HG03575 (cell line): ENCODE measurements at regions not wholly inside any gene's neighbourhood (a gene's known extent, or its start where the extent isn't known, plus 50 kb on each side); places are given as distances from the start of the nearest gene placed in this dataset.
"Not testable (repeated sequence)": the region's sequence is repeated elsewhere in the genome, so short reads cannot be mapped to it uniquely, and the experiment has no call there.

Source experiments
- ATAC-seq: cut with Tn5 transposase; IDR thresholded peaks from one replicate; pipeline ENCODE4 v1.9.1; 2021; ENCODE audit not compliant: unreplicated experiment, insufficient number of reproducible peaks, low FRiP score; ENCODE audit errors: extremely low read depth

DNA sequence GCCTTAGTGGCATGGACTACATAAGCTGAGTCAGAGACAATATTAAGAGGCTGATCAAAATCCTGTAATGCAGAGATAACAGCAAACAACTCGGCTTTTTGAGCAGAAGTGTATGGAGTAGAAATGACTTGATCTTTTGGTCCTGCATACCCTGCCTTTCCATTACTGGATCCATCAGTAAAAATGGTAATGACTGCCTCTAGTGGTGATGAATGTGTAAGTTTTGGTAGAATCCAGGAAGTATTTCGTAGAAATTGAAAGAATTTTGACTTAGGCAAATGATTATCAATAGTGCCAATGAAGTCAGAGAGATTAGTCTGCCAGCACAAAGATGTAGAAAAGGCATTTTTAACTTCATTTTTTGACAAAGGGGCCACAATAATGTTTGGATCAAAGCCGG lies 146.4 kb upstream of the API5 start:
- ATAC-seq, result not testable (repeated sequence)

DNA sequence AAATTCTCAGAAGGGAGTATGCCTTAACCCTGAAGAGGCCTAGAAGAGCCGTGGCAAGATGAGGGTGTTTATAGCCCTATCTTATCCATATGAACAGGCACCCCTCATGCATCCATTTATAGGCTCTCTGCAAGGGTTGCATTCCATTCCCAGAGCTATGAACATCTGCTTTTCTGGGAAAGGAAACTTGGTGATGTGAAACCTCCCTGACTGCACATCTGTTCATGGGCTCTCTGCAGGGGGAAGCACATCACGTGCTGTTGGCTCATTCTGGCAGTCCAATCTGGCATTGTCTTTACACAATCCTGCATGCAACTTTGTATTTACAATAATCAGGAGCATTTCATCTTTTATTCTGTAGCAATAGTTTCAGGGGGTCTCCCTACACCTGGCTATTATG lies 143.6 kb upstream of the API5 start:
- ATAC-seq, result not testable (repeated sequence)

DNA sequence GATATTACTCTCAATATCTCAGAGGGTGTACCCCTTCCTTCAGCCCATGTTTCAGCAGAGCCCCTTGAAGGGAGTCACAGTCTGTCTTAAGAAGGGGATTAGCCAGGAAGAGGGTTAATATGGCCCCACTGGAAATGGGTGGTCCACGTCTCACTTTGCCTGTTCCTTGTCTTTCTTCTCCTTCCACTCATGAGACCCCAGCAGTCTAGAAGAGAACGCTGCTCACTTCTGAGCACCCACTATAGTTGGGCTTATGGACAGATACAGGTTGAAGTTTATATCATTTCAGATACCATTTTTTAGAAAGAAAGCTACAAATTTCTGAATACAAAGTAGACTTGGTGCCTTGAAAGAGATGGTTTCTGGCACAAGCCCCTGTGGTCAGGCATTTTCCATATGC lies 139.3 kb upstream of the API5 start:
- ATAC-seq, result no peak

DNA sequence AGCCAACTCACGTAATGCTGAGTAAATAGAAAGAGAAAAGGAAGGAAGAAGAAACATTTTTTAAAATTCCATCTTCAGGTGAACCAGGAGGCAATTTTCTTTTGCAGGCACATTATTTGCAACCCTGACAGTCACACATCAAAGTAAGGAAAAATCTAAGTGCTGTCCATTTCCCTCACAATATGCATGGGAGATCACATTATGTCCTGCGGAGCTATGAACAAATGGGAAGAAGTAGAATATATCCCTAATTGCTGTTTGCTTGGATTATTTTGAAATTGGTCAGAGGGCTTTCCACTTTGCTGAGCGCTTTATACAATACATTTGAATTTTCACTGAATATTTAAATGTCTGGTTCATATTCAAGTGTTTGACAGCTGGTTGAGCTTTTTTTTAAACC lies 133.8 kb upstream of the API5 start:
- ATAC-seq, result no peak

DNA sequence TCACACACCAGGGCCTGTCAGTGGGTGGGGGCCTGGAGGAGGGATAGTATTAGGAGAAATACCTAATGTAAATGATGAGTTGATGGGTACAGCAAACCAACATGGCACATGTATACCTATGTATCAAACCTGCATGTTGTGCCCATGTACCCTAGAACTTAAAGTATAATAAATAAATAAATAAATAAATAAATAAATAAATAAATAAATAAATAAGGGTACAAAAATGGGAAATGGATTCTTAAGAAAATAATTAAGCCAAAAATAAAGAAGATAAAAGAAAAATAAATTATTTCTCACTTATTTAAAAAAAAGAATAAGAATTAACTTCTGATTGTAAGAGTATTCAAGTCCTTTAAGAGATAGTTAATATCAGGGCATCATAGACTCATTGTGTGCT lies 117.3 kb upstream of the API5 start:
- ATAC-seq, result not testable (repeated sequence)

DNA sequence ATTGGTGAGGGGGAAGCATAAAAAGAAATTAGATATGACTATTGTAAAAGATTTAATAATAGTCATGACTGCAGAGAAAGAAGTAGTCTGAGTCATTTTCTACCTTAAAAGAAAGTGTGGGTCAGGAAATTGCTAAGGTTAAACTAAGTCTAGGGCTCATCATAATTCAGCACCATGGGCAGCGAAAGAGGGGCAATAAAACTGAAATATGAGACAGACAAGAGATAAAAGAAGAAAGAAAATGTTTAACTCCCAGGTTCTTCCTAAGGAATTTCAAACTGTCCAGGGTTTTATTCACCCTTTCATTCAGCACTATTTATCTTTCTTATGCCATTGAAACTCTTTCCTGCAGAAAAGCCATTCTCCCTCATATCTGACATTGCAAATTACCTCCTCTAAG lies 114.4 kb upstream of the API5 start:
- ATAC-seq, result no peak

DNA sequence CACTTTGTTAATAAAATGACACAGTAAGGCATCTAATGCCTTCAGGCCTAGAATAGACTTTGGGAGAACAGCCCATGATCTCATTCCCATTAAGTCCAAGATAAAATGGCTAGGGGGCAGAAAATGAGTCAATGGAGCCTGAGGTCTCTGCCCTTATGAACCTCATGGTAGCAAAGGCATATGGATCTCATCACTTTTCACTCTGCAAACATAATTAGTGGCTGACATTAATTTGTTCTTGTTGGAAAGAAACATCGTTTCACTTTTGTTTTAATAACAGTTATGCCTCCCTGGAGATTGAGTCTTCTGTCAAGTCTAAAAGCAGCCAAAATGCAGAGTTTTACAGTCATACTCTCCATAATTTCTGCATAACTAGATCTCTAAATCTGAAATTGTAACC lies 111.8 kb upstream of the API5 start:
- ATAC-seq, result no peak

DNA sequence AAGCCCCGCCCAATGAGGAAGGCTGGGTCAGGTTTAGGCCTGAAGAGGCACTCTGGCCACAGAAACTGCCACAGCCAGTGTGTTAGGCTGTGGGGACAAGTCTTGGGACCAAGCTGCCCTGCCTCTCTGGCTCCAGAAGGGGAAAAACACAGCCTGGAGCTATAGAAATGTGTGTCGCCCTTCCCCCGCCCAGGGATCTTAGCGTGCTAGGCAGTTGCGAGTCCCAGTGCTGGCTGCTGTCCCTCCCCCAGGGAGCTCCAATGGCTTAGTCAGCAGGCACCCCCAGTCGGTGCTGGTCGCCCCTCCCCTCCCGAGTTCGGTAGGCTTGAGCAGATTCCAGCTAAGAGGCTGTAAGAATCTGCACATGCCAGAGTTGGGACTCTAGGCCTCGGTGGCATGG lies 99.5 kb upstream of the API5 start:
- ATAC-seq, result no peak

DNA sequence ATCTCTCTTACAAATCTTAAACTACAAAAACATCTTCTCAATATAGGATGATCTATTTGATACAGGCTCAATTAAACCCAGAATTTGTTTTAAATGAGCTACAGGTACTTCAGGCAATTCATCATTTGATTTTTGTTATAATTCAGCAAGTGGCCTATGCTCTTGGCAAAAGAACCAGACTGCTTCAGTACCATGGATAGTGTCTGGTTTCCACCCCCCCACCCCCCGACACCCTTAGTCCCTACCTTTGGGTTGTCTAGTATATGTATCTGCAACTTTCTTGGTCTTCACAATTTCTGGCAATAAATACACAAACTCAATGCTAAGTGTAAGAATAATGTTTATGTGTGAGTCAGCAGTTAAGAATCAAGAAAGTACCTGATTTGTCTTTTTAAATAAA lies 97.3 kb upstream of the API5 start:
- ATAC-seq, result no peak

DNA sequence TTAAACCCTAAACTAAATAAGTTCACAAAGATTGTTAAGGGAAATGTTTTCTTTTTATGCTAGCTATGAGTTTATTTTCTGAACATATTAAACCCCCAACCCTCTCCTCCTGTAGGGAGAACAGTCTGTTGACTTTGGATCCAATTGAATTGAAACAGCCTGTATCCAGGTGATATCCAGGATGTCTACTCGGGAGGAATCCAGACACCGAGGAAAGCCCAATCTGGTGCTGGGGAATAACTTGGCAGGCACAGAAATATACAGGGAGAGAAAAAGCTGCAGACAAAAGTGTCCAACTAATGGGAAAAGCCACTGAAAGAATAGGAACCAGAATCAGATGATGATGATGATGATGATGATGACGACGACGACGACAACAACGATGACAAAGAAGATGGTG lies 93.9 kb upstream of the API5 start:
- ATAC-seq, result no peak

DNA sequence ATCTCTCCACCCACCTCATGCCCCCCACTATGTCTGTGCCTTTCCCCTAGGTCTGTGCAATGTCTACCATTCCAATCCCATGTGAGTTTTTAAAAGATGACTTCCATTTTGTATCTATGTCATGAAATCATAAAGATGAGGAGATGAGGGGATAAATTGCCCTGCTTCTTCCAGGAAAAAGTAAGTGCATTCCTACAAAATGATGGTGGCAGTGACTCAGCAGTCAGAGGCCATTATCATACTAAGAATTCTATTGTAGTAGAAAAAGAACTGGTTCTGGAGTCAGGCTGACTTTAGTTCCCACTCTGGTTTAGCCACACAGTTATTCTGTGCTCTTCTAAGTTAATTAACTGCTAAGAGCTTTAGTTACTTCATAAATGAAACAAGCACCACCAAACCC lies 89.6 kb upstream of the API5 start:
- ATAC-seq, result no peak

DNA sequence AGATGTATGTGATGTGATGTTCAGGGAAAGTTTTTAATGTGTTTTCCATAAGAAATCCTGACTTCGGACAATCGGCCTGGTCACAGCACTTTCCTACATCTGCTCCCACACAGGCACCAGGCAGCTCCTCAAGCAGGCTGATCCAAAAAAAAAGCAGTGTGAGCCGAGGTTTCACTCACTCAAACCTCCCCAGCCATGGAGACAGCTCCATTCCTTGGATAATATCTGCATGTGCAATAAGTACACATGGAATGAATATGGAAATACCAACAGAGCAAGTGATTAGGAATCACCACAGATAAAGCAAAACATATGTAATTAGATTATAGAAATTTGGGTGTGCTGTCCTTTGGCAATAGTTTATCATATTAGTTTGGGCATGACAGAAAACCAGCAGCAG lies 88.8 kb upstream of the API5 start:
- ATAC-seq, result no peak

DNA sequence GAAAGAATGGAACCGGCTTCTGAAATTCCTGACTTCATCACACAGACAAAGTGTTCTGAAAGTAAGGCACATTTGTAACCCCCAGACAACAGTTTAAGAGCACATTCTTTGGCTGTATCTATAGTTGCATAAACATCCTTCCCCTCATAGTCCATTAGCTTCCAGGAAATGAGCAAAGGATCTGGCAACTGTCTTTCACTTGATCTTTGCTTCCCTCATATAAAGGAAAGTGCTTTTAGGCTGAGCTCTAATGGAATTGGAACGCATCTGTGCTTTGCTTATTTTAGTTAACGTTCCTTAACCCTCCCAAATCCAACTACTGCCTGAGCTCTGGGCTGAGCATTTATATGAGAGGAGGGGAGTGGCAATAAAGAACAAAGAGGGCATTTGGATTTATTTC lies 76.9 kb upstream of the API5 start:
- ATAC-seq, result no peak

DNA sequence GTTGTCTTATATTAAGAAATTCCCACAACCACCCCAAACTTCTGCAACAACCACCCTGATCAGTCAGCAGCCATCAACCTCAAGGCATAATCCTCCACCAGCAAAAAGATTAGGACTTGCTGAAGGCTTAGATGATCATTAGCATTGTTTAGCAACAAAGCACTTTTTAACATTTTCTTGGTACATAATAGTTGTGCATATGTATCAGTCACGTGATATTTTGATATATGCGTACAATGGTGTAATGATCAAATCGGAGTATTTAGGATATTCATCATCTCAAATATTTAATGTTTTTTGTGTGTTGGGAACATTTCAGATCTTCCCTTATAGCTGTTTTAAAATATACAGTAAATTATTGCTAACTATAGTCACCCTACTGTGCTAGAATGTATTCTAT lies 73.5 kb upstream of the API5 start:
- no peak for ATAC-seq

DNA sequence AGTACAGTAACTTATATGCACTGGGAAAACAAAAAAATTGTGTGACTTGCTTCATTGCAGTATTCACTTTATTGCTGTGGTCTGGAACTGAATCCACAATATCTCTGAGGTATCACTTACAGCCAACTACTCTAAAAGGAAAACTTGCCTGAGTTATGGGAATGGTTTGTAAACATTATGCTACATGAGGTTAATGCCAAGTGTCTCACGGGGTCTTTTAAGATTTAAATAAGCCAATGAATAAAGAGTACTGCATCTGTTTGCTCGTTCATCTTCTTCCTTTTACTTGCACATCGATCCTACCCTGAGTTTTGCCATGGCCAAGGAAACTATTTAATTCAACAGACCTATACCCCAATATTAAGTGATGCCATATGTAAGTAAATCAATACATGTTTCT lies 72.0 kb upstream of the API5 start:
- no peak for ATAC-seq

DNA sequence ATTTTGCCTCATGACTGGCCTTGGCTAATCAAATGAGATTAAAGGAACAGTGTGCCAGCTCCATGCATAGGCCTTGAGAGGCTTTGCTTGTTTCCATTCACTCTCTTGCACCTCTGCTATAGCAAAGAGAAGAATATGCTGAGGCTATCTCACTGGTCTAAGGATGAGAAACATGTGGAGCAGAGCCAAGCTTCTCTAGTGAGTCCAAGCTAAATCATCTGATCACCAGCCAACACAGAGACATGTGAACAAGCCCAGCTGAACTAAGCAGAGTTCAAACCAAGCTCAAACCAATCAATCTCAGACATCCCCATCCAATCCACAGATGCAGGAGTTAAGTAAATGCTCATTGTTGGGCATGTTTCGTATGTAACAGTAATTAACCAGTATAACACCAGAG lies 69.4 kb upstream of the API5 start:
- no peak for ATAC-seq

DNA sequence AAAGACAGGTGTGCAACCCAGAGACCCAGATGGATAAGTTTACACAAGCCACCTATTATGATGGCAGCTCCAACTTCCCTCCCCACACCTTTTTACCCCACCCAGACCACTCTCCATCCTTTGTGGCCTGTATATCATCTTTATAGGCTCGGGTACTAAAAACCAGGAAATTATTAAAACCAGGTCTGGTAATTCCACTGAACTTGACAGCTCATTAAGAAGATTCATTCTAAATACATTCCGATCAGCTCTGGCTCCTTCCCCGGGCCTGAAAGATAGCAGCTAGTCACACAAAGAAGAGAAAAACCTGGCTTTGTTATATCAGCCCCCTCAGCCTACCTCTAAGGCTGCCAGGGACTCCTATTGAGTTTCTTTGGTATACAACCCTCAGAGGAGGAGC lies 67.9 kb upstream of the API5 start:
- no peak for ATAC-seq

DNA sequence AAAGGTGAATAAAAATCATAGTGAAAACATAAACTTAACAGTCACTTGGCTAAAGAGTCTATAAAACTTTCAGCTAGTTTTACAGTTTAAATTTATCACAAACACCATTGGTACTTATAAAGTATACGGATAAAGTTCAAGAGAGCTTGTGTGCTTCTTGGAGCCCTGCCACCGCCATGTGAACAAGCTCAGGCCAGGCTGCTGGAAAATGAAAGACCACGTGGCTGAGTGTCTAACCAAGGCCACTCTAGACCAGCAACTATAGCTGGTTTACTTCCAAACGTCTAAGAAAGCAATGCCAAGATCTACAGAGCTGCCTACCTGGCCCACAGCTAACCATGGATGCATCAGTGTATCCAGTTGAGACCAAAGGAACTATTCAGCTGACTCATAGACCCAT lies 66.3 kb upstream of the API5 start:
- no peak for ATAC-seq

DNA sequence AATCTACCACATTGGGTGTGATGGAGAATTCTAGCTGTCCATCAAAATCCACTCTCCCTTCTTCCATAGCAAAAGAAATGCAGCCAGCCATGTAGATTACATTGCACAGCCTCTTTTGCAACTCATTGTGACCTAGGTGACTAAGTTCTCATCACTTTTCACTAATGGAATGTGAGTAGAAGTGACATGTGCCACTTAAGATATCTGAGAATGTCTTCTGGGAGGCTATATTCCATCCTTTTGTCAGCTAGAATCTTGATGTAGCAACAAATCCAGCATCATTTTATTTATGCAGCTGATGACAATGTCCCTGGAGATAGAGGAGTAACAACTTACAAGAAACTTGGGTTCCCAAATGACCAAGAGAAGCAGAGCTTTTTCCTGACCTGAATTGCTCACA lies 61.5 kb upstream of the API5 start:
- no peak for ATAC-seq

DNA sequence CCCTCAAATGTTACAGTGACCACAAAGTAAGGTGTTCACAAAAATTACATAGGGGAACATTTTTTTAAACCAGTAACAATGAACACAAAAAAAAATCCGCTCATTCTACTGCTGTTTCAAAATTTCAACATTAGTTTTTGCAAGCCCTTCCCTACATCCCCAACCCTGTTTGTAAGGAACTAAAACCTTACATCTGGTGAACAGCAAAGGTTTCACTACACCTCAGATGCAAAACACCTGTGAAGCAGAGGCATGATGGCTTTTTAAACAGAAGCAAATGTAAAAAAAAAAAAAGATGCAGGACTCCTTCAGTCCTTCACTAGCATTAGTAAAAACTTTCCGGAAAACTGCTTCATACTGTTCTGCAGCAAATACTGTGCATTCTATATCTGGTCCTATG lies 50.0 kb upstream of the API5 start:
- no peak for ATAC-seq
